ENCODE measurements at regions not wholly inside any gene's neighbourhood (a gene's known extent, or its start where the extent isn't known, plus 50 kb on each side); places are given as distances from the start of the nearest gene placed in this dataset.

- ChIA-PET POLR2A (no interaction called here), CTCF (no interaction called here)
- H3K4me3 ChIP-seq (ENCODE audit: low read depth, low read length) = no peak overlapping the region
- no peaks in the 10 kb centered on the region for H3K4me1 ChIP-seq (ENCODE audit: control insufficient read depth, insufficient read depth, low read length)
- TF ChIP-seq ZNF26 (tag by site-specific recombination; IDR thresholded peaks at IDR 0.05) (no peak), SCRT2 (tag by site-specific recombination; IDR thresholded peaks at IDR 0.05) (no peak), KLF7 (tag by site-specific recombination; IDR thresholded peaks at IDR 0.05; ENCODE audit: borderline replicate concordance) (no peak), ZNF596 (tag by site-specific recombination; IDR thresholded peaks at IDR 0.05) (no peak), ZNF391 (tag by site-specific recombination; IDR thresholded peaks at IDR 0.05; ENCODE audit: borderline replicate concordance, low read depth) (no peak), ZNF266 (tag by site-specific recombination; IDR thresholded peaks at IDR 0.05; ENCODE audit: low read depth) (no peak), ZNF658 (tag by site-specific recombination; IDR thresholded peaks at IDR 0.05) (no peak), ZNF639 (tag by site-specific recombination; IDR thresholded peaks at IDR 0.05) (no peak), ZNF561 (tag by site-specific recombination; IDR thresholded peaks at IDR 0.05; ENCODE audit: borderline replicate concordance) (no peak), ZNF704 (tag by site-specific recombination; IDR thresholded peaks at IDR 0.05) (no peak), GLI4 (tag by site-specific recombination; IDR thresholded peaks at IDR 0.05) (no peak), ZNF701 (tag by site-specific recombination; IDR thresholded peaks at IDR 0.05) (no peak), ZNF768 (tag by site-specific recombination; IDR thresholded peaks at IDR 0.05) (no peak), ZNF341 (tag by site-specific recombination; IDR thresholded peaks at IDR 0.05; ENCODE audit: low read depth) (no peak), ZNF311 (tag by site-specific recombination; IDR thresholded peaks at IDR 0.05; ENCODE audit: borderline replicate concordance) (no peak), ZNF548 (tag by site-specific recombination; IDR thresholded peaks at IDR 0.05) (no peak), PRDM2 (tag by site-specific recombination; IDR thresholded peaks at IDR 0.05; ENCODE audit: borderline replicate concordance) (no peak), ZNF473 (tag by site-specific recombination; IDR thresholded peaks at IDR 0.05) (no peak)
- no peaks in the 10 kb centered on the region for H3K9me3 ChIP-seq (ENCODE audit: control insufficient read depth, insufficient read depth, low read depth, low read length)
- H3K36me3 ChIP-seq (ENCODE audit: control insufficient read depth in 2 of 2, insufficient read depth in 1 of 2, low read length in 2 of 2) = no peaks in the 10 kb centered on the region
- H3K27ac ChIP-seq (ENCODE audit: extremely low read depth, low read depth, low read length) = no peak overlapping the region
These were observed 179.8 kb downstream of the COG6 start for GRCh38 chr13:39835253-39835652.
